Suppressor macrophage (primary cell): ENCODE measurements at regions not wholly inside any gene's neighbourhood (a gene's known extent, or its start where the extent isn't known, plus 50 kb on each side); places are given as distances from the start of the nearest gene placed in this dataset.
"Not testable (repeated sequence)": the region's sequence is repeated elsewhere in the genome, so short reads cannot be mapped to it uniquely, and the experiment has no call there.

Experiments
- DNase-seq, 4 experiments: peaks; one replicate each; pipeline ENCODE4 v3.0.0-alpha.2; 2020 to 2022

- DNase-seq = no peak
These were observed 125.3 kb downstream of the EBLN2 start for GRCh38 chr3:73186741-73187140.

GRCh38 chr3:73187328-73187727 is 125.9 kb downstream of the EBLN2 start:
- no peak for DNase-seq

GRCh38 chr3:73188707-73189106 is 127.2 kb downstream of the EBLN2 start:
- no peak for DNase-seq

- peak in 1 of 4 experiments; percentile 11 for DNase-seq
These were observed 130.7 kb downstream of the EBLN2 start for GRCh38 chr3:73192036-73192738.

- not testable (repeated sequence) for DNase-seq
These were observed 132.5 kb downstream of the EBLN2 start for GRCh38 chr3:73193943-73194342.

GRCh38 chr3:73197187-73197586 is 135.7 kb downstream of the EBLN2 start:
- DNase-seq = no peak

- DNase-seq = no peak
These were observed 141.6 kb downstream of the EBLN2 start for GRCh38 chr3:73203101-73203500.

- DNase-seq = no peak
These were observed 142.2 kb downstream of the EBLN2 start for GRCh38 chr3:73203633-73204032.

- no peak for DNase-seq
These were observed 143.4 kb downstream of the EBLN2 start for GRCh38 chr3:73204841-73205240.

- DNase-seq = no peak
These were observed 144.6 kb downstream of the EBLN2 start for GRCh38 chr3:73206030-73206429.

GRCh38 chr3:73207946-73208440 is 146.5 kb downstream of the EBLN2 start:
- no peak for DNase-seq

GRCh38 chr3:73210759-73211158 is 149.3 kb downstream of the EBLN2 start:
- DNase-seq = no peak

- DNase-seq = no peak
These were observed 151.2 kb downstream of the EBLN2 start for GRCh38 chr3:73212683-73213082.

- DNase-seq = no peak
These were observed 152.4 kb downstream of the EBLN2 start for GRCh38 chr3:73213896-73214295.

- DNase-seq = no peak
These were observed 153.4 kb downstream of the EBLN2 start for GRCh38 chr3:73214846-73215245.

- no peak for DNase-seq
These were observed 153.8 kb downstream of the EBLN2 start for GRCh38 chr3:73215281-73215680.

GRCh38 chr3:73215901-73216300 is 154.4 kb downstream of the EBLN2 start:
- no peak for DNase-seq

- DNase-seq = no peak
These were observed 154.9 kb downstream of the EBLN2 start for GRCh38 chr3:73216310-73216709.

- no peak for DNase-seq
These were observed 160.7 kb downstream of the EBLN2 start for GRCh38 chr3:73222126-73222525.

GRCh38 chr3:73225146-73225855 is 163.8 kb downstream of the EBLN2 start:
- DNase-seq = no peak

GRCh38 chr3:73225991-73226390 is 164.5 kb downstream of the EBLN2 start:
- no peak for DNase-seq

- no peak for DNase-seq
These were observed 166.5 kb downstream of the EBLN2 start for GRCh38 chr3:73228000-73228399.

- DNase-seq = peak in 1 of 4 experiments; percentile 22
These were observed 167.0 kb downstream of the EBLN2 start for GRCh38 chr3:73228437-73228836.

GRCh38 chr3:73228959-73229358 is 167.5 kb downstream of the EBLN2 start:
- no peak for DNase-seq
